ENCODE measurements at regions not wholly inside any gene's neighbourhood (a gene's known extent, or its start where the extent isn't known, plus 50 kb on each side); places are given as distances from the start of the nearest gene placed in this dataset.

DNA sequence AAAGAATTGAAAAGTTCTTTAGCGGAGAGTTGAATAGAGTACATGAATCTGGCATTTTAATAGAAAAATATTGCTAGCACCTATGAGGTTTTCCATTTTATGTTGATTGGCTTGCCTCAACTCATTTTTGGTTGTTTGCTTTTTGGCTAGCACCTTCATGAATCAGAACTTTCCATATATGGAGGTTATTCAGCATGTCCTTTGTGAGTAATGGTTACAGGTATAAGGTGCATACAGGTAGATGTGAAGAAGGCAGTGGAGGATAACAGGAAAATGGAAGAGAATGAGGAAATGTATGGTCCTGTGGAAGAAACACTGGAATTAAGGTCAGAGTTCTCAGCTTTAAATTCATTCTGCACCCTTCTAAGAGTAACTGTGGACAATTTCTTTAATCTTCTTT is 98.1 kb upstream of the GBE1 start:
- no peak overlapping the region for H3K4me3 ChIP-seq (ENCODE audit: control insufficient read depth, low read depth, low read length)
- DNase-seq (ENCODE audit: low read depth), result no peak
- TF ChIP-seq, protein P1, sequence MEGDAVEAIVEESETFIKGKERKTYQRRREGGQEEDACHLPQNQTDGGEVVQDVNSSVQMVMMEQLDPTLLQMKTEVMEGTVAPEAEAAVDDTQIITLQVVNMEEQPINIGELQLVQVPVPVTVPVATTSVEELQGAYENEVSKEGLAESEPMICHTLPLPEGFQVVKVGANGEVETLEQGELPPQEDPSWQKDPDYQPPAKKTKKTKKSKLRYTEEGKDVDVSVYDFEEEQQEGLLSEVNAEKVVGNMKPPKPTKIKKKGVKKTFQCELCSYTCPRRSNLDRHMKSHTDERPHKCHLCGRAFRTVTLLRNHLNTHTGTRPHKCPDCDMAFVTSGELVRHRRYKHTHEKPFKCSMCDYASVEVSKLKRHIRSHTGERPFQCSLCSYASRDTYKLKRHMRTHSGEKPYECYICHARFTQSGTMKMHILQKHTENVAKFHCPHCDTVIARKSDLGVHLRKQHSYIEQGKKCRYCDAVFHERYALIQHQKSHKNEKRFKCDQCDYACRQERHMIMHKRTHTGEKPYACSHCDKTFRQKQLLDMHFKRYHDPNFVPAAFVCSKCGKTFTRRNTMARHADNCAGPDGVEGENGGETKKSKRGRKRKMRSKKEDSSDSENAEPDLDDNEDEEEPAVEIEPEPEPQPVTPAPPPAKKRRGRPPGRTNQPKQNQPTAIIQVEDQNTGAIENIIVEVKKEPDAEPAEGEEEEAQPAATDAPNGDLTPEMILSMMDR (IDR thresholded peaks at IDR 0.05; ENCODE audit: control insufficient read depth, insufficient read depth, low read depth, low read length, missing control alignments), result no peak

GRCh38 chr3:81853431-81853830 is 92.0 kb upstream of the GBE1 start:
- TF ChIP-seq, protein P1 (IDR thresholded peaks at IDR 0.05; ENCODE audit: control insufficient read depth, insufficient read depth, low read depth, low read length, missing control alignments), result no peak
- H3K4me3 ChIP-seq (ENCODE audit: control insufficient read depth, low read depth, low read length), result no peak overlapping the region
- no peak for DNase-seq (ENCODE audit: low read depth)

DNA sequence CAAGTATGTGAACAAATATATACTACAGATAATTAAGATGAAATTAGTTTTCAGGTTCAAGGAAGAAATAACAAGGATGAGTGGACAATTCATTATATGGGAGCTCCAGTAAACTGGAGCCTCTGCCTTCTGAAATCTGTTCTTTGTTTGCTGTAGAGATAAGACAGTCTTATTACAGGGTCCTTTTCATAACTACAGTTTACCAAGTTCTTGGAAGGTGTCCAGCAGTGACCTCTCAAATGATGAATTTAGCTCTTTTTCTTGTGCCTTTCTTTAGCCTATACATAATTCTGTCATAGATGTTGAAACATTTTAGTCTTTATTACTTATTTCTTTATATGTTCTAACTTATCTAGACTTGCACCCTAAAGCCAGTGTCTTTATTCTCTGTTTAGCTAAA is 89.7 kb upstream of the GBE1 start:
- TF ChIP-seq, protein P1 (IDR thresholded peaks at IDR 0.05; ENCODE audit: control insufficient read depth, insufficient read depth, low read depth, low read length, missing control alignments), result no peak
- no peak for DNase-seq (ENCODE audit: low read depth)
- no peak overlapping the region for H3K4me3 ChIP-seq (ENCODE audit: control insufficient read depth, low read depth, low read length)

DNA sequence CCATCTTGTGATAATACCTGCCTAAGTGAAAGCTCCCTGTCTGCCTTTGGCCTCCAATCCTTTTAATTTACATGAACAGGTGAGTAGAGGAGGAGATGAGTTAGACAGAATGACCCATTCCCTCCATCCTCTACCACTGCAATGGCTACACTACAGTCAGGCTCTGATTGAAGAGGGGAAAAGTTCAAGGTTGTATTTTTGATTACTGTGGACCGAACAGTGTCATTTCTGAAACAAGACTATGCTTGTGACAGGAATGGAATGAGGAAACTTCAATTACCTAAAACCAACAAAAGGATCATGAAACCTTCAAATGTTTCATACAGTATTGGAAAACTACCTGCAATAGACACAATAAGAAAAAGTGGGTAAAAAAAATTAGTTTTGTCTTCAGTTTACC is 85.5 kb upstream of the GBE1 start:
- TF ChIP-seq, protein P1 (IDR thresholded peaks at IDR 0.05; ENCODE audit: control insufficient read depth, insufficient read depth, low read depth, low read length, missing control alignments), result no peak
- H3K4me3 ChIP-seq (ENCODE audit: control insufficient read depth, low read depth, low read length), result no peak overlapping the region

DNA sequence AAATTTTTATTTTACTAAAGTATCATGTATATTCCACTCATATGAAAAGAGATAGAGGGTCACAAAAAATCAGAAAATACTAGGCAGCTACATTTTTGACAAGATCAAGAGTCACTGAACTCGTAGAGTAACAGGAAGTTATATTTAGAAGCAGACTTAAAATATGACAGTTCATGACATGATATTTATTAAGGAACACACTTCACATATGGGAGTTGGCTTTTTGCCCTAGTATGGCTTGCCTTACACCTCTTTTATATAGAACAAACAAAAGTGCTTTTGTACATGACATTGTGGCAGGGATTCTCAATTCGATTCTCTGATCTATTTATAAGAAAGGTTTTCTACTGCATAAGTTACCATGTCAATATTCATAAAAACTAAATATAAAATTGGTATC is 80.1 kb upstream of the GBE1 start:
- TF ChIP-seq, protein P1 (IDR thresholded peaks at IDR 0.05; ENCODE audit: control insufficient read depth, insufficient read depth, low read depth, low read length, missing control alignments), result no peak
- no peak for DNase-seq (ENCODE audit: low read depth)
- H3K4me3 ChIP-seq (ENCODE audit: control insufficient read depth, low read depth, low read length), result no peak overlapping the region

More for the DNA sequence above, 85.5 kb upstream of the GBE1 start:
- DNase-seq (ENCODE audit: low read depth), result no peak

DNA sequence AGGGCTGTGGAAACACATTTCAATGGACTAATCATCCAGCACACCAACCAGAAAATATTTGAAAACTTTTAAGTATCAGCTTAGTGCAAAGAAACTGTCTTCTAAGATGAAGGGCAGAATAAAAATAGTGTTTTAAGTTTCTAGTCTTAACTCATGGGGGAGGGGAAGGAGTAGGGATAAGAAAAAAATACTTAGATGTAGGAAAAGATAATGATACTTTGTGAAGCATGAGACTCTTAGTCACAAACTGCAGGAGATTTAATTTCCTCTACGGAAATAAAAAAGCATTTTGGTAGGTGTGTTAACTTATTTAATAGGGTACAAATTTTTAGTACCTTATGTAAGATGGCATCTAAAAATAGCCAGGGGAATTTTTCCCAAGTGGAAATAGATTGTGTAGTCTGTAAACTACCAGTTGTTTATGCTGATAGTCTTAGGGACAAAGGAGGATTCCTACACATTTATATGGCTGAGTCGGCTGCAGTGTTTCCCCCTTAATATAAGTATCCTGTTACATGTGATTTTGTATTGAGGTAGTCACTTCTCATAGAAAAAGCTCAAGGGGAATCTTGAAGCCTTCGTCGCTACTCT is 78.2 kb upstream of the GBE1 start:
- TF ChIP-seq, protein P1 (IDR thresholded peaks at IDR 0.05; ENCODE audit: control insufficient read depth, insufficient read depth, low read depth, low read length, missing control alignments), result no peak
- no peak overlapping the region for H3K4me3 ChIP-seq (ENCODE audit: control insufficient read depth, low read depth, low read length)
- no peak for DNase-seq (ENCODE audit: low read depth)

DNA sequence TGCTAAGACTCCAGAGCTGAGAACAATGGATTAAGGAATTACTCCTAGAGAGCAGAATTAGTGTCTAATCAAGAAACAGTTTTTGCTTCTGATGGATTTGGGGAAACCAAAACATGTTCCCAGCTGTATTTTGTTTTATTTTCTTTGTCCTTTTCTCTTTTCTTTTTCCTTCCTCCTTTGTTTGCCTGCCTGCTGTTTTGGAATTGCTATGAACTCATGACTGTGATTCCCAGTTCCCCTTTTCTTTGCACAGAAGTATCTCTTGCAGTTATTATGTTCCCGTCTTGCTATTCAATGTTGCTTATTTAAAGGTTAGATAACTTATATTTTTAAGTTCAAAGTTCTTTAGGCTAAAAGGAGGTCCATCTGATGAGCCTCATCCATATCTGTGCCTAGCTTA is 77.0 kb upstream of the GBE1 start:
- no peak for DNase-seq (ENCODE audit: low read depth)
- no peak overlapping the region for H3K4me3 ChIP-seq (ENCODE audit: control insufficient read depth, low read depth, low read length)
- TF ChIP-seq, protein P1 (IDR thresholded peaks at IDR 0.05; ENCODE audit: control insufficient read depth, insufficient read depth, low read depth, low read length, missing control alignments), result no peak
